Effector CD8-positive, alpha-beta T cell (primary cell): ENCODE measurements at regions not wholly inside any gene's neighbourhood (a gene's known extent, or its start where the extent isn't known, plus 50 kb on each side); places are given as distances from the start of the nearest gene placed in this dataset.
"Not testable (repeated sequence)": the region's sequence is repeated elsewhere in the genome, so short reads cannot be mapped to it uniquely, and the experiment has no call there.

Experiments used
- DNase-seq: peaks from one replicate; lab custom pipeline; 2025; lab: John Stamatoyannopoulos, UW

DNA sequence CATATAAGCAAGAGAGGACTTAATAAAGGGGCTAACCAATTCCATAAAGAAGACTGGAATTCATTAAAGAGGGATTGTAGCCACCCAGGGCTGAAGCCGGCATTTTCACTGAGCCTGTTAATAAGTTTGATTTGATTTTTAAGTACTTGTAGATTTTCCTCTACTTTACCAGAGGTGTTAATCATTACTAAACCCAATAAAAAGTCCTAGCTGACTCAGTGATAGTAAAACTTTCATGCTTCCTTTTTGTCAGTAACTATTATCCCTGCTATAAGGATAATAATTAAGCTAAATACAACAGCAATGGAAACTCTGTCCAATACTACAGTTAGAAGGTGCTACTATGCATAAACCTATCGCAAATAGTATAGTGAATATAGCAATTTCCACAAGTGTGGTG, 260.2 kb downstream of the CEMIP2 start:
- DNase-seq = not testable (repeated sequence)

DNA sequence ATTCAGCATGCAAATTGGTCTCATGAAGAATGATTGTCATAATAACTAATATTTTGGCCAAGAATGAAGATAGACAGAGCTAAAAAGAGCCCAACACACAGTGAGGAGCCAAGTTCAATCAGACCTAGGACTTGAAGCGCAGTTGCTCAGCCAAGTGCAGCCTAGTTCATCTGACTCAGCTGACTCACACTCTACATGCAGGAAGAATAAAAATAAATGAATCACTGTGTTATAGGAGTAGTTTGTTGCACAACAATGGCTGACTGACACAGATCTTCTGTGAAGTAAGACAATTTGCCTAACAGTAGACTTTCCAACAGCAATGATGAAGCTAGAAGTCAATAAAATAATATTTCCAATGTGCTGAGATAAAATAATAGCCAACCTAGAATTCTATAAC, 261.5 kb downstream of the CEMIP2 start:
- no peak for DNase-seq

GRCh38 chr9:71504636-71505035, 263.7 kb downstream of the CEMIP2 start:
- no peak for DNase-seq

DNA sequence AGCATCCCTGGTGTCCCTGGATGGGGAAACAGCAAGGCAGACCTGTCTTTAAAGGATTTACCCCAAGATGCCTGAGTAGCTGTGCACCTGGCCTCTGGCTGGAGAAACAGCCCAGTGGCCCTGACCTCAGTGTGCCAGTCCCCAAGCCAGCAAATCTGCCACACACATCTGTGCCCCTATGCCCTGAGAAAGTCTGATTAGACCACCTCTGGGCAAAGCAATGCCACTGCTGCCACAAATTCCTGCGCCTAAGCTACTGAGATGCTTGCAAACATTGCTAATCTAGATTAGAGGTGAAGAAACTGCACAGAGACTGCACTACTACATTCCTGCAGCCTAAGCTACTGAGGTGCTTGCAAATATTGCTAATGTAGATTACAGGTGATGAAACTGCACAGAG, 269.6 kb downstream of the CEMIP2 start:
- no peak for DNase-seq

DNA sequence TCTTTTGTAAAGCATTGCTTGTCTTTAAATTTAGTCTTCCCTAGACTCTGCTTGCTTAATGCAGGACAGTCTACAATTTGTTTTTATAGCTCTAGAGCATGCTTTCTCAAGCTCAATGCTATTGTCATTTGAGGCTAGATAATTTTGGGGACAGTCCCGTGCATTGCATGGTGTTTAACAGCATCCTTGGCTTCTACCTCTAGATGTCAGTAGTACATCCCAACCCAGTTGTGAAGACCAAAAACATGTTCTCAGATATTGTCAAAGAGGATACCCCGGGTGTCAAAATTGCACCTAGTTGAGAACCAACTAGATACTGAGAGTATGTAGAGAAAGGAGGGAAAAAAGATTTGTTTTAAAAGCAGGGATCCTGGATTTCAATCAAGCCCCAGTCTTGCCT, 277.5 kb downstream of the CEMIP2 start:
- no peak for DNase-seq

GRCh38 chr9:71487061-71487460, 281.3 kb downstream of the CEMIP2 start:
- no peak for DNase-seq

DNA sequence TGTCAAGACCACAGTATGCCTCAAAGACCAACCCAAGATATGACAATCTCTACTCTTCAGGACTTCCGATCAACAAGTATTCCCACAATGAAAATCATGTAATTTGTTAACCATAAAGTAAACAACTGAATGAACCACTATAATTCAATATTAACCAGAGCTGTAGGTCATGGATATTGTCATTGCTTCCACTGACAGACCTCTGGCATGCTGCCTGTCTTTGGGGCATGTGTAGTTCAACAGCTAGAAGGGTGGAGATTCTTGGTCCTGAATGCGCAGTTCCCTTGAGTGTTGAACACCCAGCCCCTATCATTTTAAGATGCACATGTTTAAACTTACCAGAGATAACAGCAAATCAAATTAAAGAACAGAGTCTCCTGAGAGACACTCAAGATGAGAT, 283.0 kb downstream of the CEMIP2 start:
- DNase-seq = no peak

DNA sequence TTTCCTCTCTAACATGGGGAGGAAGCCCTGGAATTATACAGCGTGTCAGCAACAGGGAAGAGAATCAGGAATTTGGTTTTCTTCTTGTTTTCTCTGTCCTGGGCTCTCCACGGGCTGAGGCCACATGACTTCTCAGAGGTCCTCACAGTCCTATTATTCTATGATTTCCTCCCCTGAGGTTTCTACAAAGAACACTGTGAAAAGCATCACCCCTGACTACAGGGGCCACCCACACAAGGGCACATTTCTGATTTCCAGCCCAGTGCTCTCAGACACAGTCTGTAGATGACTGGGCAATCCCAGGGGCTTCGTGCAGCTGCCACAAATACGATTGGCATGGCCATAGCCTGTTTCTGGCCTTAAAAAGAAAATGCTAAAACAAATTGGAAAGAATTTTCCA, 284.9 kb downstream of the CEMIP2 start:
- DNase-seq = no peak

GRCh38 chr9:71479621-71480020, 288.7 kb downstream of the CEMIP2 start:
- no peak for DNase-seq

DNA sequence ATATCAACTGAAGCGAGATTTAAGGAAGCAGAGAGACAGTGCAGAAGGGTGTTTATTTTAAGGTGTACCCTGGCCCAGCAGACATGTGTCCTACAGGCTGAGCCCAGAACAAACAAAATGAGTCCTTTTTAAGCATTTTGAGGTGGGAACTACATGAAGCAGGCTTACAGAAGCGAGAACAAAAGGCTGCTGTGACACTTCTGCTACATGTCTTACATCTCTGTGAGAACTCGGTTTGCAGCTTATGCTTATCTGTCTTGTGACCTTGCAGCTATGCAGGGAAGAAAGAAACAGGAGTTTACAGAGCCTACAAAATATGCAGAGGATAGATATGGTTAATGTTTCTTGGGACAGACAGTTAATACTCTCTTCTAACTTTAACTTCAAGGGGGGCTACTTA, 295.9 kb downstream of the CEMIP2 start:
- DNase-seq = no peak

DNA sequence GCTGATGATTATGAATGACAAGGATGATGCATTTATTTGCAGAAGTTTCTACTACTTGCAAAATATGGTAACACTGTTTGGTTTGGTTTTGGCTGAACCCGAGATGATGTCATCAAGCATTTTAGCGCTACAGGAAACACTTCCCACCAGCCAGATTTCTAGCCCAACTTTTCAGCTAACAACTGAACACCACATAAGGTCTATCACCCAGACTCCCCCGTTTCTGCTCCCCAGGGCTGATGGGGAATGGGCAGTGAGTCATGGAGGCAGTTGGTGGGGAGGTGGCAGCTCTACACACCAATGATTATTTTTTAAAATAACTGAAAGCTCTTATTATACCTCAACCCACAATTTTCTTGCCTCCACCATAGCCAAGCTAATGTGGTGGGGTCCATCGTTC, 302.9 kb downstream of the CEMIP2 start:
- no peak for DNase-seq

DNA sequence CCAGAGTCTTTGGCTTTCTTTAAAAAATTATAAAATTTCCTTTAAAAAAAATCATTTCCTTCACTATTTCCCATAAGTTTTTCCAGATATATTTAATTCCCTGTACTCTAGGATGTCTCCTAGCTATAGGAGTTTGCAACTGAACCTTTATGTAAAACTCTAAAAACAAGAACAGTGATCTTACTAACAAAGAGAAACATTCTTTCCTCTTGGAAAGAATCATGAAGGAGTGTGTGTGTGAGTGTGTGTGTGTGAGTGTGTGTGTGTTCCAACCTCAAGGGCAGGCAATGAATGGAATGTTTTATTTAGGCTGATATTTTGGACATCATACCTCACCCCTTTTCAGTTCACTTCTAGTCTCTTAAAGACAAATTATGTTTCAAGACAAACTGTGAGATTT, 309.2 kb downstream of the CEMIP2 start:
- no peak for DNase-seq

DNA sequence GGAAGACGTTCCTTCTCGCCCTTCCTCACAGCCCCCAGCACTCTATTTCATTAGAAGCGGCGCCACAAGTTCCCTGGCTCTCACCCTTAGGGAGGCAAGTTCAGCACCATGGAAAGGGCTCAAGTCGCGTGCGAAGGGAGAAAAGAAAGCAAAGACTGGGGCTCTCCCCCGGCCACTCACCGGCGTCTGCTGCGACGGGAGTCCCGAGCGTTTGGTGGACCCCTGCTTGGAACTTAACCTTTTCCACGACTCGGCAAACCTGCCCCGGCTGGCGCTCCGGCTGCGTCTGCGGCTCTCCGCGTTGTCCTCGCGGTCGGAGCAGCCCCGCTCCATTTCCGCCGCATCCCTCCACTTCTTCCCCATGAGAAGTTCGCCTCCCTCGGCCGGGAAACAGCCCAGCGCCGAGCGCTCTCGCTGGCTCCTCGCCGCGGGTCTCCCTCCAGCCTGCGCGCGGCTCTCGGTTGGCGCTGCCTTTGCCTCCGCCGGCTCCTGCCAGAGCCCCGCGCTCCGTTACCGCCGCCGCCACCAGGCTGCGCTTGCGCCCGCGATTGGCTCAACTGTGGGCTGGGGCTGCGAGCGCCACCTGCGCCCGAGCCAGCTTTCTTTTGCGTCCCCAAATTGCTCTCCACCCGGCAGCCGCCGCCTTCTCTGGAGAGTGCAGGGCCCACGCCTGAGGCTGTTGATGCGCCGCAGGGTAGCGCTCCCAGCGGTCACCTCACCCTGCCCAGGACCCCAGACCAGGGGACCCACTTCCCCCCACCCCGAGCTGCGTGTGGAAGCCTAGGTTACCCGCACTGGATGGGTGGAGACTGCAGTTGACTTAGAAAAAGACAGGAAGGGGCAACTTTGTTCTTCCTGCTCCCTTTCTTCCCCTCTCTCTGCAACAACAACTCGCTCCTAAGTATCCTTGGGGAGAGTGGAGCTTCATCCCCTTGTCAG, 321.6 kb downstream of the CEMIP2 start:
- no peak for DNase-seq

DNA sequence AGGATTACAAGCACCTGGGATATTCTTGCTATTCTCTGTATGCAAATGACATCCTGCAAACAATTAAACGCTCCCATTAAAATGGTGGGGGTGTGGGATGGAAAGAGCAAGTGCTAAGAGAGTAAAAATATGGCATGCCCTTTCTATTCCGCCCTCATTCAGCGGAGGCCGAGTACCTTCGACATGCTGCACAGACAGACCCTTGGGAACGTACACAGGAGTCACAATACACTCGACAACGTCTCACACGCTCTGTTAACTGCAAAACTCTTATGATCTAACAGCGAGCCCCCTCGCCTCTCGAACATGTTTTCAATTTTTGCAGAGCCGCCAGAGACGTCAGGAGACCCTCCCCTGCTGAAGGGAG, 322.2 kb downstream of the CEMIP2 start:
- no peak for DNase-seq

DNA sequence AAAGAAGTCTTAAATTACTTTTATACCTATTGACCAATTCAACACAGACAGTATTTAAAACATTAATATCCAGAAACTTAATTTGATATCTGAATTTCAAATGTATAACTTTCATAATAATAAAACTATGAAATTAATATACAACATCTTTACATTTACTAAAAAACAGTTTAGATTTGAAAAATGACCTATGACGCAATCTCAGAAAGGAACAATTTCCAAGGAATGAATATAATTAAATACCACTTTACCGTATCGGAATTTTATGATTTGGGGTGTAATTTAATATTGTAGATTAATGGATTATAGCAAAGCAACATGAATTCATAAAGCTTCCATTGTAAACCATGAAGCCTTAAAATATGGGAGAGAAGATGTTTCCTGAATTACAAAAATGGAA, 321.5 kb upstream of the TRPM3 start:
- no peak for DNase-seq

DNA sequence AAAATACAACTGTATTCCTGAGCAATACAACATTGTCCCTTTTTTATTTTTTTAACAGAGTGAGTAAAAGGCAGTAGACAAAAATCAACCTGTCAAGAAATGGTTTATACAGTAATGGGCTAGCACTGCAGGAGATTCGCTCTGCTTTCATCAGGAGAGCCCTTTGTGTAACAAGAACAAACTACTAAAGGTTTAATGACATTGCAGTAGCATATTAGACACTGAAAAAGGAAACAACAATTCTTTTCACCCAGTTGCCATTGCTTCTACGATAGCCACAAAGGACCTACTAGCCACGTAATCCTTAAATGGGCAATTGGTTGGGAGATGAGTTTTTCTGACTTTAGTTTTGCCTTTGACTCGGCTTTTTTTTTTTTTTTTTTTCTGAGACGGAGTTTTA, 319.8 kb upstream of the TRPM3 start:
- DNase-seq = no peak

DNA sequence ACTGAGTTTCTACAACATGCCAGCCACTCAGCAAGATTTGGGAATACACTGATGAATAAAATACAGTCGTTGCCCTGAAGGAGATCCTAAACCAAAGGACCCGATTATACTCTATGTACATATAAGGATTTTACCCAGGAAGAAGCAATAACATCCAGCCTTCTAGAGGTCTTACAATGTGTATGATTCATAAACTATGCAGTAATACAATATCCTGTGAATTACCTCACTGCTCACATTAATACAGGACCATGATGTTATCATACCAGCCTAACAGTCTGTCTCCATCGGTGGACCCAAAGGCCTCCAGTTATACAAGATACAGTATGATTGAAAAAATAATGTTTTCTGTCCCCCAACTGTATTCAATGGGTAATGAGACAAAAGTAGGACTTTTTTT, 310.5 kb upstream of the TRPM3 start:
- DNase-seq = no peak

DNA sequence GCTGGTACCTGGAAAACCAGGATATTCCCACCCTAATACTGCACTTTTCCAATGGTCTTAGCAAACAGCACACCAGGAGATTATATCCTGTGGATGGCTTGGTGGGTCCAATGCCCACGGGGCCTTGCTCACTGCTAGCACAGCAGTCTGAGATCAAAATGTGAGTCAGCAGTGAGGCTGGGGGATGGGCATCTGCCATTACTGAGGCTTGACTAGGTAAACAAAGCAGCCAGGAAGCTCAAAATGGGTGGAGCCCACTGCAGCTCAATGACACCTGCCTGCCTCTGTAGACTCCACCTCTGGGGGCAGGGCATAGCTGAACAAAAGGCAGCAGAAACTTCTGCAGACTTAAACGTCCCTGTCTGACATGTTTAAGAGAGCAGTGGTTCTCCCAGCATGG, 285.9 kb upstream of the TRPM3 start:
- DNase-seq = not testable (repeated sequence)

DNA sequence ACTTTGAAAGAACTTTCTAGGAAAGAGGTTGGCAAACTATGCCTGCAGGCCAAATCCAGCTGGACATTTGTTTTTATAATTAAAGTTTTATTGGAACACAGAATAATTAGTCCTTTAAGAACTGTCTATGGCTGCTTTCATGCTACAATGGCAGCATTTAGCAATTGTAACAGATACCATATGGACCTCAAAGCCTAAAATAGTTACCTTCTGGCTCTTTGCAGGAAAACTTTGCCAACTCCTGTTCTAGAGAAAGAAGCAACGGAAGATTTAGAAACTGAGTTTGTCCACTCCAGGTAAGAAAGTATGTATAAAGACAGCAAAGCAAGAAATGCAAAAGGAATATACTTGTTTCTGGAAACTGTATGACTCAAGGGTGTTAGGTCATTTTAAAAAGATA, 281.7 kb upstream of the TRPM3 start:
- DNase-seq = no peak

GRCh38 chr9:71393005-71393404, 271.6 kb upstream of the TRPM3 start:
- DNase-seq = no peak

- no peak for DNase-seq
Observed at GRCh38 chr9:71384343-71384742, 262.9 kb upstream of the TRPM3 start.

DNA sequence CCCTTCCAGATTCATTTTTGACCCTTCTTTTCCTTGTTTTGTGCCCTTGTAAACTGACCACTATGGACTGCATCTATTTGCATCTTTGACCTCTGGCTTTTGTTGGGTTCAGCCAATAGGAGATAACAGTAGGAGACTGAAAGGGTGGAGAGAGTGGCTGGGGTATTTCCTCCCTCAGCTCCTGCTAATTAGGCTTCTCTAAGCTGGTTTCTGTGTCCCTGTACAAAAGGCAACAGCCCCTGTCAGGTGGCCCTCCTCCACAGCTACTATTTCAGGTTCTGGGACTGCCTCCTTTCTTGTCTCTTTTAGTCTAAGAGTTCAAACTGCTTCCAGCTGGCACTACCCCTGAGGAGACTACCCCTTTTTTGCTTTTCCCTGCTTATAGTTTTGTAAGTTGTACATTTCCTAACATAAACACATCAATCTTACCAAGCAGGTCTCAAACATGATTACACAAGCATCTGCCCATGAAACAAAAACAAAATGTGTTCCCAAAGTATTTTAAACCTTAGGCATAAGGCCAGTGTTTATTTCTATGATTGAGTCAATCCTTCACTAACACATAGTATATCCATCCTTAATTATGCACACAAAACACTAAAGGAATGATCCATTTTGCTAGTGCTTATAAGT, 262.0 kb upstream of the TRPM3 start:
- DNase-seq = no peak

DNA sequence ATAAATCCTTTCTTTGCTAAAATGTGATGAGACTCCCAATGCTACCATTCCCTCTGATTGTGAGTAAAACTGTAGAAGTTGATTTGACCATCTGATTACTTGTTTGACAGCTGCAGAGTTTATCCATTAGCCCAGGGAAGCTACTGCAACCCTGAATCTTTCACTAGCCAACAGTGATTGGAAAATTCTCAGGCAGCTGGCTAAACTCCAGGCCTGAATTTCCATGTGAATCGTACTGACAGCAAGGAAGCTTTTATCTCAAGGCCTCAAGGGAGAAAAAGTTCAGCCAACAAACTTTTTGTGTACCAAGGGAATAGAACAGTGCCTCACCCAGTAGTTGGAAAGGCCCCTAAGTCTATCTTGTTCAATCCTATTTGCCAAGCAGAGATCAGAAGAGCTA, 246.7 kb upstream of the TRPM3 start:
- DNase-seq = no peak
